Activated T-cell treated with anti-CD3 and anti-CD28 coated beads, Interleukin-2, amount 50 U/mL, for 24 hours (primary cell): ENCODE measurements at regions not wholly inside any gene's neighbourhood (a gene's known extent, or its start where the extent isn't known, plus 50 kb on each side); places are given as distances from the start of the nearest gene placed in this dataset.
"Not testable (repeated sequence)": the region's sequence is repeated elsewhere in the genome, so short reads cannot be mapped to it uniquely, and the experiment has no call there.

Source experiments
- DNase-seq: peaks from one replicate; pipeline ENCODE4 v3.0.0-alpha.2; 2020
- H3K27ac Mint-ChIP-seq: 2 replicates; pipeline ENCODE4 v1.8.0; 2020; ENCODE audit warnings: mild to moderate bottlenecking, mixed read lengths
- H3K27me3 Mint-ChIP-seq: 2 replicates; pipeline ENCODE4 v1.8.0; 2020; ENCODE audit warnings: mixed read lengths
- H3K36me3 Mint-ChIP-seq: 2 replicates; pipeline ENCODE4 v1.8.0; 2020; ENCODE audit warnings: low read depth, mixed read lengths
- H3K4me1 Mint-ChIP-seq: 2 replicates; pipeline ENCODE4 v1.8.0; 2020; ENCODE audit warnings: low read depth, mixed read lengths
- H3K4me3 Mint-ChIP-seq: 2 replicates; pipeline ENCODE4 v1.8.0; 2020; ENCODE audit warnings: mild to moderate bottlenecking, moderate library complexity, mixed read lengths
- H3K9me3 Mint-ChIP-seq: 2 replicates; pipeline ENCODE4 v1.8.0; 2020; ENCODE audit warnings: mixed read lengths

- H3K36me3 Mint-ChIP-seq = no peaks in the 10 kb centered on the region
- DNase-seq = no peak
- H3K27ac Mint-ChIP-seq = no peak overlapping the region
- H3K27me3 Mint-ChIP-seq = no peaks in the 10 kb centered on the region
- no peaks in the 10 kb centered on the region for H3K4me1 Mint-ChIP-seq
- no peak overlapping the region for H3K4me3 Mint-ChIP-seq
- H3K9me3 Mint-ChIP-seq = peaks cover 7% of the 10 kb centered on the region
Observed at GRCh38 chr3:135596563-135596962, 369.0 kb upstream of the PPP2R3A start.

GRCh38 chr3:135597855-135598254 is 367.7 kb upstream of the PPP2R3A start:
- no peak overlapping the region for H3K4me3 Mint-ChIP-seq
- H3K27ac Mint-ChIP-seq = no peak overlapping the region
- no peaks in the 10 kb centered on the region for H3K4me1 Mint-ChIP-seq
- no peaks in the 10 kb centered on the region for H3K27me3 Mint-ChIP-seq
- H3K9me3 Mint-ChIP-seq = peaks cover under 1% of the 10 kb centered on the region
- DNase-seq = no peak
- H3K36me3 Mint-ChIP-seq = no peaks in the 10 kb centered on the region

- Mint-ChIP-seq H3K36me3 (no peaks in the 10 kb centered on the region), H3K27me3 (no peaks in the 10 kb centered on the region), H3K4me1 (no peaks in the 10 kb centered on the region), H3K4me3 (no peak overlapping the region), H3K27ac (no peak overlapping the region), H3K9me3 (no peaks in the 10 kb centered on the region)
- no peak for DNase-seq
Observed at GRCh38 chr3:135598597-135598996, 366.9 kb upstream of the PPP2R3A start.

- not testable (repeated sequence) for H3K4me3 Mint-ChIP-seq, H3K27ac Mint-ChIP-seq, DNase-seq, H3K4me1 Mint-ChIP-seq, H3K36me3 Mint-ChIP-seq, H3K27me3 Mint-ChIP-seq, H3K9me3 Mint-ChIP-seq
Observed at GRCh38 chr3:135604512-135604911, 361.0 kb upstream of the PPP2R3A start.

GRCh38 chr3:135618123-135618522 is 347.4 kb upstream of the PPP2R3A start:
- Mint-ChIP-seq H3K27me3 (no peaks in the 10 kb centered on the region), H3K36me3 (no peaks in the 10 kb centered on the region), H3K9me3 (peaks cover 4% of the 10 kb centered on the region), H3K4me3 (no peak overlapping the region), H3K4me1 (no peaks in the 10 kb centered on the region), H3K27ac (no peak overlapping the region)
- DNase-seq = no peak

GRCh38 chr3:135621184-135621920 is 344.2 kb upstream of the PPP2R3A start:
- Mint-ChIP-seq H3K4me1 (no peaks in the 10 kb centered on the region), H3K27ac (no peak overlapping the region), H3K27me3 (no peaks in the 10 kb centered on the region), H3K36me3 (no peaks in the 10 kb centered on the region), H3K4me3 (no peak overlapping the region), H3K9me3 (no peaks in the 10 kb centered on the region)
- DNase-seq = no peak

GRCh38 chr3:135622215-135622614 is 343.3 kb upstream of the PPP2R3A start:
- no peak for DNase-seq
- no peak overlapping the region for H3K4me3 Mint-ChIP-seq
- H3K27ac Mint-ChIP-seq = no peak overlapping the region
- no peaks in the 10 kb centered on the region for H3K4me1 Mint-ChIP-seq
- no peaks in the 10 kb centered on the region for H3K9me3 Mint-ChIP-seq
- no peaks in the 10 kb centered on the region for H3K27me3 Mint-ChIP-seq
- H3K36me3 Mint-ChIP-seq = no peaks in the 10 kb centered on the region

GRCh38 chr3:135622656-135623055 is 342.9 kb upstream of the PPP2R3A start:
- no peaks in the 10 kb centered on the region for H3K36me3 Mint-ChIP-seq
- no peaks in the 10 kb centered on the region for H3K9me3 Mint-ChIP-seq
- H3K4me3 Mint-ChIP-seq = no peak overlapping the region
- H3K27ac Mint-ChIP-seq = no peak overlapping the region
- H3K4me1 Mint-ChIP-seq = no peaks in the 10 kb centered on the region
- no peak for DNase-seq
- no peaks in the 10 kb centered on the region for H3K27me3 Mint-ChIP-seq

- H3K4me1 Mint-ChIP-seq = no peaks in the 10 kb centered on the region
- H3K36me3 Mint-ChIP-seq = no peaks in the 10 kb centered on the region
- DNase-seq = no peak
- no peak overlapping the region for H3K4me3 Mint-ChIP-seq
- no peaks in the 10 kb centered on the region for H3K9me3 Mint-ChIP-seq
- H3K27ac Mint-ChIP-seq = no peak overlapping the region
- no peaks in the 10 kb centered on the region for H3K27me3 Mint-ChIP-seq
Observed at GRCh38 chr3:135623558-135623957, 342.0 kb upstream of the PPP2R3A start.

GRCh38 chr3:135627057-135627456 is 338.5 kb upstream of the PPP2R3A start:
- Mint-ChIP-seq H3K36me3 (no peaks in the 10 kb centered on the region), H3K4me1 (no peaks in the 10 kb centered on the region), H3K27me3 (peaks cover 3% of the 10 kb centered on the region), H3K9me3 (no peaks in the 10 kb centered on the region), H3K4me3 (no peak overlapping the region), H3K27ac (no peak overlapping the region)
- DNase-seq = no peak

GRCh38 chr3:135629701-135630408 is 335.7 kb upstream of the PPP2R3A start:
- peaks cover 3% of the 10 kb centered on the region for H3K27me3 Mint-ChIP-seq
- H3K4me3 Mint-ChIP-seq = no peak overlapping the region
- H3K36me3 Mint-ChIP-seq = no peaks in the 10 kb centered on the region
- H3K4me1 Mint-ChIP-seq = no peaks in the 10 kb centered on the region
- H3K27ac Mint-ChIP-seq = no peak overlapping the region
- no peak for DNase-seq
- no peaks in the 10 kb centered on the region for H3K9me3 Mint-ChIP-seq

- Mint-ChIP-seq H3K27ac (no peak overlapping the region), H3K9me3 (no peaks in the 10 kb centered on the region), H3K4me3 (no peak overlapping the region), H3K4me1 (no peaks in the 10 kb centered on the region), H3K36me3 (no peaks in the 10 kb centered on the region), H3K27me3 (peaks cover 3% of the 10 kb centered on the region)
- no peak for DNase-seq
Observed at GRCh38 chr3:135632556-135633065, 332.9 kb upstream of the PPP2R3A start.

- H3K9me3 Mint-ChIP-seq = no peaks in the 10 kb centered on the region
- no peaks in the 10 kb centered on the region for H3K4me1 Mint-ChIP-seq
- H3K27ac Mint-ChIP-seq = no peak overlapping the region
- DNase-seq = no peak
- no peak overlapping the region for H3K4me3 Mint-ChIP-seq
- no peaks in the 10 kb centered on the region for H3K36me3 Mint-ChIP-seq
- peaks cover 3% of the 10 kb centered on the region for H3K27me3 Mint-ChIP-seq
Observed at GRCh38 chr3:135633078-135633477, 332.4 kb upstream of the PPP2R3A start.

GRCh38 chr3:135636596-135636995 is 328.9 kb upstream of the PPP2R3A start:
- Mint-ChIP-seq H3K36me3 (no peaks in the 10 kb centered on the region), H3K27ac (no peak overlapping the region), H3K4me1 (no peaks in the 10 kb centered on the region), H3K9me3 (no peaks in the 10 kb centered on the region), H3K27me3 (no peaks in the 10 kb centered on the region), H3K4me3 (no peak overlapping the region)
- no peak for DNase-seq

GRCh38 chr3:135637013-135637412 is 328.5 kb upstream of the PPP2R3A start:
- no peak for DNase-seq
- no peaks in the 10 kb centered on the region for H3K36me3 Mint-ChIP-seq
- H3K27ac Mint-ChIP-seq = no peak overlapping the region
- no peaks in the 10 kb centered on the region for H3K4me1 Mint-ChIP-seq
- no peak overlapping the region for H3K4me3 Mint-ChIP-seq
- H3K9me3 Mint-ChIP-seq = no peaks in the 10 kb centered on the region
- no peaks in the 10 kb centered on the region for H3K27me3 Mint-ChIP-seq
